ENCODE measurements at regions not wholly inside any gene's neighbourhood (a gene's known extent, or its start where the extent isn't known, plus 50 kb on each side); places are given as distances from the start of the nearest gene placed in this dataset.

GRCh38 chr6:11323666-11324452, 91.4 kb upstream of the NEDD9 start:
- Mint-ChIP-seq H3K27ac (peak overlapping the region; percentile 98 to 100 (median 99)), H3K27me3 (ENCODE audit: low read depth in 3 of 3) (peaks cover 0 to 3% (median 2%) of the 10 kb centered on the region in 3 donors), H3K9me3 (peaks cover 0 to 4% (median 0%) of the 10 kb centered on the region in 7 donors), H3K4me3 (peak overlapping the region; percentile 53 to 65), H3K4me1 (peaks cover 61% of the 10 kb centered on the region), H3K36me3 (peaks cover 63 to 74% of the 10 kb centered on the region in 2 donors)
- Histone ChIP-seq H3K79me2 (ENCODE audit: insufficient read depth, low read length) (peaks cover 43% of the 10 kb centered on the region), H3K27ac (ENCODE audit: low read depth in 1 of 2, low read length in 2 of 2) (peak overlapping the region; percentile 97 to 98), H3K27me3 (ENCODE audit: control insufficient read depth in 2 of 2, insufficient read depth in 2 of 2, low read length in 2 of 2) (no peaks in the 10 kb centered on the region), H3K4me1 (ENCODE audit: control insufficient read depth in 1 of 2, insufficient read depth in 2 of 2, low read length in 2 of 2) (peaks cover 42 to 47% of the 10 kb centered on the region in 2 donors), H3K4me2 (replicated peaks; ENCODE audit: extremely low read depth, low read length, poor library complexity, severe bottlenecking) (peak overlapping the region; percentile 31), H3K9me3 (replicated peaks in 1 of 2; ENCODE audit: control insufficient read depth in 1 of 2, insufficient read depth in 1 of 2, low read length in 2 of 2) (no peaks in the 10 kb centered on the region), H2AFZ (ENCODE audit: insufficient read depth, low read depth, low read length, poor library complexity, severe bottlenecking) (peak overlapping the region; percentile 19), H4K20me1 (ENCODE audit: insufficient read depth, low read length) (no peaks in the 10 kb centered on the region), H3K36me3 (replicated peaks in 1 of 2; ENCODE audit: control insufficient read depth in 1 of 2, insufficient read depth in 2 of 2, low read length in 2 of 2) (peaks cover 6 to 27% of the 10 kb centered on the region in 2 donors), H3K4me3 (replicated peaks in 1 of 3; ENCODE audit: low read depth in 2 of 3, low read length in 3 of 3) (peak overlapping the region in 1 of 3 experiments; percentile 42), H3K9ac (ENCODE audit: insufficient read depth, low read length, poor library complexity, severe bottlenecking) (peak overlapping the region; percentile 71)
- 66% methylated on average over 9 of the region's 16 CpGs for whole genome bisulfite sequencing (ENCODE audit: insufficient coverage)
- intact Hi-C loops (cut with micrococcal nuclease) = loop anchor here in 1 of 2 donors (1.0 to 10.0 kb wide), 5 partner anchors 26 to 179 kb away; no protein-coding TSS in a partner anchor
- peak; percentile 99 to 100 (median 100) for DNase-seq
- peak; percentile 49 for TF ChIP-seq CTCF (IDR thresholded peaks at IDR 0.05)

- Mint-ChIP-seq H3K4me3 (no peak overlapping the region), H3K27me3 (ENCODE audit: low read depth in 3 of 3) (peaks cover 0 to 3% (median 2%) of the 10 kb centered on the region in 3 donors), H3K9me3 (peaks cover 0 to 4% (median under 1%) of the 10 kb centered on the region in 7 donors), H3K4me1 (peaks cover 73% of the 10 kb centered on the region), H3K27ac (peak overlapping the region; percentile 98 to 100 (median 99)), H3K36me3 (peaks cover 56 to 70% of the 10 kb centered on the region in 2 donors)
- Histone ChIP-seq H3K4me2 (replicated peaks; ENCODE audit: extremely low read depth, low read length, poor library complexity, severe bottlenecking) (no peak overlapping the region), H3K79me2 (ENCODE audit: insufficient read depth, low read length) (peaks cover 35% of the 10 kb centered on the region), H2AFZ (ENCODE audit: insufficient read depth, low read depth, low read length, poor library complexity, severe bottlenecking) (no peak overlapping the region), H3K9me3 (replicated peaks in 1 of 2; ENCODE audit: control insufficient read depth in 1 of 2, insufficient read depth in 1 of 2, low read length in 2 of 2) (no peaks in the 10 kb centered on the region), H3K36me3 (replicated peaks in 1 of 2; ENCODE audit: control insufficient read depth in 1 of 2, insufficient read depth in 2 of 2, low read length in 2 of 2) (peaks cover 0 to 13% of the 10 kb centered on the region in 2 donors), H4K20me1 (ENCODE audit: insufficient read depth, low read length) (no peaks in the 10 kb centered on the region), H3K4me3 (replicated peaks in 1 of 3; ENCODE audit: low read depth in 2 of 3, low read length in 3 of 3) (no peak overlapping the region), H3K4me1 (ENCODE audit: control insufficient read depth in 1 of 2, insufficient read depth in 2 of 2, low read length in 2 of 2) (peaks cover 51 to 58% of the 10 kb centered on the region in 2 donors), H3K27ac (ENCODE audit: low read depth in 1 of 2, low read length in 2 of 2) (peak overlapping the region; percentile 43 to 98), H3K27me3 (ENCODE audit: control insufficient read depth in 2 of 2, insufficient read depth in 2 of 2, low read length in 2 of 2) (no peaks in the 10 kb centered on the region), H3K9ac (ENCODE audit: insufficient read depth, low read length, poor library complexity, severe bottlenecking) (no peak overlapping the region)
- no CpG with 5 or more reads among the region's 8 CpGs for WGBS (ENCODE audit: insufficient coverage)
- intact Hi-C loops (cut with micrococcal nuclease) = loop anchor here in 1 of 2 donors (2.0 to 10.0 kb wide), 4 partner anchors 52 to 178 kb away; no protein-coding TSS in a partner anchor
- DNase-seq = peak in 1 of 3 donors; percentile 36
- TF ChIP-seq CTCF (IDR thresholded peaks at IDR 0.05) = no peak
Measured at GRCh38 chr6:11322252-11322885, 89.9 kb upstream of the NEDD9 start.
